Mammary epithelial cell (primary cell): ENCODE measurements at regions not wholly inside any gene's neighbourhood (a gene's known extent, or its start where the extent isn't known, plus 50 kb on each side); places are given as distances from the start of the nearest gene placed in this dataset.

Experiments
- EZH2 ChIP-seq: IDR thresholded peaks from 2 replicates; pipeline ENCODE4 v1.6.1; 2012; ENCODE audit warnings: low read length, inconsistent platforms, borderline replicate concordance
- TF ChIP-seq, protein P1 (sequence below), 2 donors: IDR thresholded peaks in 1 of 2; conservative IDR thresholded peaks in 1 of 2; 2 replicates each; pipeline ENCODE4 v1.5.1; 2011 to 2012; ENCODE audit warnings: inconsistent platforms in 2 of 2, low read length in 2 of 2, mild to moderate bottlenecking in 2 of 2, control low read depth in 1 of 2, low read depth in 1 of 2; ENCODE audit not compliant: insufficient read depth in 1 of 2; ENCODE audit errors: extremely low read depth in 1 of 2

DNA sequence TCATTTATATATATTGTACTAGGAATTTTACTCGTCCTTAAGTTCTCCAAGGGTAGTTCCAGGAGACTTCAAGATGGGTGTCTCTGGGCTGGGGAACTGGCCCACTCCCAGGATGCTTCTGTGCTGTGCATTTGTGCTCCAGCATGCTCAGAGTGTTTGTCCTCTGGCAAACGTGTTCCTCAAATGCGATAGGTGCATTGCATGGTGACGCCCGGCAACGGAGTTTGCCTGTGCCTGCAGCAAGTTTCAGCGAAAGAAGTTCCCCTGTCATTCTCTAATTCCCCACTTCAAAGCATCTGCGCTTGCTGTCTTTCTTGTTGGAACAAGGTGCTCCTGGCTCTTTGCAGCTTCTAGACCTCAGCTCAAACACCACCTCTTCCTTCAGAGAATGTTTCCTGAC lies 465.1 kb downstream of the GALR1 start:
- TF ChIP-seq, protein P1, sequence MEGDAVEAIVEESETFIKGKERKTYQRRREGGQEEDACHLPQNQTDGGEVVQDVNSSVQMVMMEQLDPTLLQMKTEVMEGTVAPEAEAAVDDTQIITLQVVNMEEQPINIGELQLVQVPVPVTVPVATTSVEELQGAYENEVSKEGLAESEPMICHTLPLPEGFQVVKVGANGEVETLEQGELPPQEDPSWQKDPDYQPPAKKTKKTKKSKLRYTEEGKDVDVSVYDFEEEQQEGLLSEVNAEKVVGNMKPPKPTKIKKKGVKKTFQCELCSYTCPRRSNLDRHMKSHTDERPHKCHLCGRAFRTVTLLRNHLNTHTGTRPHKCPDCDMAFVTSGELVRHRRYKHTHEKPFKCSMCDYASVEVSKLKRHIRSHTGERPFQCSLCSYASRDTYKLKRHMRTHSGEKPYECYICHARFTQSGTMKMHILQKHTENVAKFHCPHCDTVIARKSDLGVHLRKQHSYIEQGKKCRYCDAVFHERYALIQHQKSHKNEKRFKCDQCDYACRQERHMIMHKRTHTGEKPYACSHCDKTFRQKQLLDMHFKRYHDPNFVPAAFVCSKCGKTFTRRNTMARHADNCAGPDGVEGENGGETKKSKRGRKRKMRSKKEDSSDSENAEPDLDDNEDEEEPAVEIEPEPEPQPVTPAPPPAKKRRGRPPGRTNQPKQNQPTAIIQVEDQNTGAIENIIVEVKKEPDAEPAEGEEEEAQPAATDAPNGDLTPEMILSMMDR (conservative IDR thresholded peaks at IDR 0.05 in 1 of 2, IDR thresholded peaks at IDR 0.05 in 1 of 2; ENCODE audit: extremely low read depth in 1 of 2, insufficient read depth in 1 of 2, low read depth in 1 of 2, low read length in 2 of 2): no peak
- no peak for TF ChIP-seq EZH2
